GM21526 (cell line): ENCODE measurements at regions not wholly inside any gene's neighbourhood (a gene's known extent, or its start where the extent isn't known, plus 50 kb on each side); places are given as distances from the start of the nearest gene placed in this dataset.
"Not testable (repeated sequence)": the region's sequence is repeated elsewhere in the genome, so short reads cannot be mapped to it uniquely, and the experiment has no call there.

Experiments
- ATAC-seq: cut with Tn5 transposase; IDR thresholded peaks from one replicate; pipeline ENCODE4 v1.9.1; 2021; ENCODE audit warnings: moderate library complexity; ENCODE audit not compliant: unreplicated experiment, low FRiP score

DNA sequence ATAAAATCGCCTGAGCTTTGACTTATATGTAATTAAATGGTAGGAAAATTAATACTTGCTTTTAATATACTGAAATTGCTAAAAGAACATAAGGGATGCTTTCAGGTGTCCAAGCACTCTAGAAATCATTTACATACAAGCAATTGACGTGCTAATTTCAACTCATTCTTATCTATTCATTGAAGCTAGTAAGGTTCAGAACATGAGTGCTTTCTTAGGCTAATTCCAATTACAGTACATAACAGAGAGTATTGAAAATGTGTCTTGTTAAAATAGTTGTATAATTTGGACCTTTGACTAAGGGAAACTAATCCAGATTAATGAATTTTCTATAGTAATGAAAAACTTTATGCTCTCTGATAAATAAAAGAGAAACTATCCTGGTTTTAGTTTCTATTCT, 1016.4 kb upstream of the TYRP1 start:
- no peak for ATAC-seq

DNA sequence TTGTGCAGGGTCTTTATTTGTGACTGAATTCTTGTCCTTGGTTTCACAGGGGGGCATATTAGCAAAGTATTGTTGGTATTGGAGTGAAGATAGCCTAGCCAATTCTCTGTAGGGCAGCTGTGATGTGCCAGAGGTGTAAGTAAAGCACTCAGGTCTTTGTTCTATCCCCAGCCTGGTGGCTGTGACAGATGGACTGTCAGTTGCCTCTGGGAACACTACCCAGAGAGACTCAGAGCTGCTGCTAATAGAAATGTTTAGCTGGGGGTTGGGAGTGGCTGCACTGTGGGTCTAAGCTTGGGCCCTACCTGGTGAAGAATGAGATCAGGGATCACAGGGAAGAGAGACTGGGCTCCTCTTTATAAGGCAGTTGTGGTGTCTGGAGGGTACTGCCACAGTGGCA, 1006.5 kb upstream of the TYRP1 start:
- no peak for ATAC-seq

DNA sequence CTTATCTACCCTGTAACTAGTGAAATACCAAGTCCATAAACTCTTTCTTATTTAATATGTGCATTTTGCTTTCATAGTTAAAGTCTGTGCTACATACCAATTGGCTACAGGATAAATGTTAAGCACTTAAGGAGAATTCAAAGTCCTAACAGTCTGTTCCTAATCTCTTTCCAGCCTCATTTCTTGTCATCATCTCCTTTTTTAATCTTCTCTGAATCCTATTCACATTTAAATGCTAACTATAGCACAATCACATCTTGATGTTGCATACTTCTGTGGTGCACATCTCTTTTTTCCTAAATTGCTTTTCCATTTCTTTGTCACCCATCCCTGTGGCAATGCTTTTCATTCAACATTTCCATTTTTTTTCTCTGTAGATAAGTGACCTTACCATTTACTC, 996.1 kb upstream of the TYRP1 start:
- no peak for ATAC-seq

DNA sequence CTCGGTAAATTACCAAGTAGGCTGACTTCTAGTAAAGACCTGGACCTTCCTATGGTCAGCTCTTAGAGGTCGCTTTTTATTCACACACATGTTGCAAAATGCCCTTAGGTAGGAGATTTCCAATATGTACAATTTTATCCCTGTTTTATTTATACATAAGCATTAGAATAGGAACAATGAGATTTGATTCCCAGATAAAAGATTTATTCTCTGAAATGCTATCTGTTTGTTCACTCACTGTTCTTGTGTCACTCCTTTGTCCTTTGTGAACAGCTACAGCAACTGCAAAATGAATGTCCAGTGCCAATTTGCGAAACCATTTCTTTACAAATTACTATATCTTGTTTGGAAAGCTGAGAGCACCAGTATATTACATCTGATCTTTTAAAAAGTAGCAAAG, 991.5 kb upstream of the TYRP1 start:
- ATAC-seq, result no peak

DNA sequence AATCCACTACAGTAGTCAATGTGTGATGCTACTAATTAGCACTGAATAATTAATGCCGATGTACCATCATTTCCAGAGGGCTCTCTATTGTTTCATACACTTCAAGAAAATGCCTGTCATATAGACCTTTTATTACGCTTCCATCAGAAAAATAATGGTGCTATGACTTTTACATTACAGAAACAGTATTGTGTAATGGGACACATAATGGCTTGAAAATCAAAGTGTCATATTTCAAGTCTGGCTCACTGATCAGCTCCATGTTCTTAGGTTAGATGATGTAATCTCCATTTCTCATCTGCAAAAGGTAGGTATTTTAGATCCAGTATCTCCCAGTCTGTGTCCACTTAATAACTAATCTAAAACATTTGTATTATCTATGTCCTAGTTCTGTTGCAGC, 990.6 kb upstream of the TYRP1 start:
- no peak for ATAC-seq

- not testable (repeated sequence) for ATAC-seq
Observed at GRCh38 chr9:11704198-11704597, 989.0 kb upstream of the TYRP1 start.

DNA sequence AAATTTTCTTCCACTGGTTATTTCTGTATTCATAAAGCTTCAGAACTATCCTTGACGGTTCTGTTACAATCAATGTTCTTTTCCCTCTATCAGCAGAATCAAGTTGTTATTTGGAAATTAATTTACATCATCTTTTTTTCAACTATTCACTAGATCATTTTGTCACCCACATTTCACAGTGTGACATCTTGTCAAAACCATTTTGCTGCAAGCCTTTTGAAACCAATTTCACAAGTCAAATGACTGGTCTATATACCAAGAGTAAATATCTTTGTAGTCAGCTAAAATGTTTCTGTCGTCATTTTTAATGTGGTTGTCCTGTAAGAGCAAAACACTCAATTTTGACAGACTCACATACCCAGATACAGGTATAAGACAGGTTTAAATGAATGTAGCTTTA, 984.3 kb upstream of the TYRP1 start:
- no peak for ATAC-seq

GRCh38 chr9:11709567-11709966, 983.6 kb upstream of the TYRP1 start:
- ATAC-seq, result no peak

GRCh38 chr9:11713077-11713476, 980.1 kb upstream of the TYRP1 start:
- ATAC-seq, result no peak

- no peak for ATAC-seq
Observed at GRCh38 chr9:11722957-11723356, 970.2 kb upstream of the TYRP1 start.

DNA sequence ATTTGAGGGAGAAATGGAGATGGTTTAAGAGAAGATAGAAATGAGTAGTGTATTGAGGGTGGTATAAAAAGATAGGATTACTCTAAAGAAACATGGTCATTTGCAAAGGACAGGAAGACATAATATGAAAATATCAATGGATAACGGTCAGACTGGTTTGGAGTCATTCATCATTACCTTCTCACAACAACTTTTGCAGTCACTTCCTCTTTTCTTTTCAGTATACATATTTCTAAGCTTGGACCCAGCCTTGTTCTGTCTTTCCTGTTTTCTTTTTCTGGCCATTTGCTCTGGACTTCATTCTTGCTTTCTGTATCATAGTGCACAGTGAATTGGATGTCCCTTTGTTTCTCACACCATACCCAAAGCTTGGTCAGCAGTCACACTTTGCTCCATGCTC, 966.5 kb upstream of the TYRP1 start:
- ATAC-seq, result no peak

DNA sequence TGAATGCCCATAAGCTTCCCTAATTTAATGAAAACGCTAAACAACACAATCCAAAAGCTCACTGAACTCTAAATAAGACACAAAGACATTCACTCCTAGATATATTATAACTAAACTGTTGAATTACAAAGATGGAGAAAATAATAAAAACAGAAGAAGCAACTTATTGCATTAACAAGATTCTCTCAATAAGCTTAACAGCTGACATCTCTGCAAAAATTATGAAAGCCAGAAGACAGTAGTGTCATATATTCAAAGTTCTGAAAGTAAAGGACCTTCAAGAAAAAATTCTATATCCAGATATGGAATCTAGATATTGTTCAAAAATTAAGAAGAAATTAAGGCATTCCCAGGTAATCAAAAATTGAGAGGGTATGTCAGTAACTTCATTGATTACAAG, 957.8 kb upstream of the TYRP1 start:
- ATAC-seq, result no peak

DNA sequence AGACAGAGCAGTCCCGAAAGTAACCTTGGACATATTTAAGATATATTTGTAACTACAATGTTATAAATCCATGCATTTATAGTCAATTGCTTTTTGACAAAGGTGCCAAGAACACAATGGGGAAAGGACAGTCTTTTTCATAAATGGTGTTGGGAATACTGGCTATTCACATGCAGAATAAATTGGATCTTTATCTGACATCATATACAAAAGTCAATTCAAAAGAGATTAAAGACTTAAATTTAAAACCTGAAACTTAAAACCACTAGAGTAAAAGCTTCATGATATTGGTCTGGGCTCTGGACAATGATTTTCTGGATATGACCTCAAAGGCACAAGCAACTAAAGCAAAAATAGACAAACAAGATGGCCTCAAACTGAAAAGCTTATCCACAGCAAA, 950.7 kb upstream of the TYRP1 start:
- ATAC-seq, result no peak

DNA sequence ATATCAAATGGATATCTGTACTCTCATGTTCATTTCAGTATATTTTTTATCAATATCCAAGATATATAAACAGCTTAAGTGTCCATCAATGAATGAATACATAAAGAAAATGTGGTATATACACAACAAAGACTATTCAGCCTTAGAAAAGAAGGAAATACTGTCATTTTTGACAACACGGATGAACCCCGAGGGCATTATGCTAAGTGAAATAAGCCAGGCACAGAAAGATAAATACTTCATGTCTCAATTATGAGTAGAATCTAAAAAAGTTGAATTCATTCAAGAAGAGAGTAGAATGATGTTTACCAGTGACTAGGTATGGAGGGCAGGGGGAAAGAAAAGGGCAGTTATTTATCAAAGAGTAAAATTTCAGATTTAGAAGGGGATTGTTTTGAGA, 949.8 kb upstream of the TYRP1 start:
- ATAC-seq, result no peak

DNA sequence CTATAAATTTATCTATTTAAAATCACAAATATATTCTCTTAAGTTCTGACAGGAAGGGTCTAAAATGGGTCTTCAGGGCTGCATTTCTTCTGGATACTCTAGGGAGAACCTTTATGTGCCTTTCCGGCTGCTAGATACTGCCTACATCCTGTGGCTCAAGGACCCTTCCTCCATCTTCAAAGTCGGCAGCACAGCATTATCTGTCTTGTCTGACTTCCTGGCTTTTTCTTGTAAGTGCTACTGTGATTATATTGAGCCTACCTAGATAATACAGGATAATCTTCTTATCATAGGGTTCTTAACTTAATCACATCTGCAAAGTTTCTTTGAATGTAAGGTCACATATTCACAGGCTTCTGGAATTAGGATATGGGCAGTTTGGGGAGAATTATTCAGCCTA, 943.8 kb upstream of the TYRP1 start:
- ATAC-seq, result no peak

GRCh38 chr9:11755951-11756350, 937.2 kb upstream of the TYRP1 start:
- no peak for ATAC-seq

DNA sequence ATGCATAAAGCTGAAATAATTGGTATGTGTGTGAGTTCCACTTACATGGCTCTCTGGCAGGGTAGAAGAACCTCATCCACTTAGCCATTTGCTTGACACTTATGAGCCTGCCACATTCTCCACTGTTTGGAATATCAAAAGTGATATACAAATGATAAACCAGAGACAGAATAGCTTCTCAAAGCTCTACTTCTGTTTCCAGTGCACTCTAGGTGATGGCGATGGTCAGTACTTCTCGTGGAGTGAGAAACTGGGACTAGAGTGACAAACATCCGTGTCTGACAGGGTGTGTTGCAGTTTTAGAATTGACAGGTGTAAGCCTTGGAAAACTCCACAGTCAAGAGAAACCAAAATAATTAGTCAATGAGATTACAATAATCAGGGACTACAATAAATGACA, 935.8 kb upstream of the TYRP1 start:
- ATAC-seq, result no peak

DNA sequence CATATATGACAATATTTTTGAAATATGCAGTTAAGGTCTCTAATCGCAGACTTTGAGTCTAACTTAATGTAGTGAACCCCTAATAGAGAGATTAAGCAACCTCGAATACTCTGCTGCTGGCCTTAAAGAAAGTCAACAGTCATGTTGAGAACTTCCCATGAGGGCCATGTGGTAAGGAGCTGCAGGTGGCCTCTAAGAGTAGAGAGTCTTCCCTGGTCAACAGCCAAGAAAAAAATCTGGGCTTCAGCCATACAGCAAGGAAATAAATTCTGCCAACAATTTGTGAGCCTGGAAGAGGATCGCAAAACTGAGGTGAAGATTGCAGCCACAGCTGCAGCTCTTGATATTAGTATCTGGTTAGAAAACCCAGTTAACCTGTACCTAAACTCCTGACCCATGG, 935.2 kb upstream of the TYRP1 start:
- no peak for ATAC-seq

GRCh38 chr9:11779971-11780370, 913.2 kb upstream of the TYRP1 start:
- ATAC-seq, result no peak

DNA sequence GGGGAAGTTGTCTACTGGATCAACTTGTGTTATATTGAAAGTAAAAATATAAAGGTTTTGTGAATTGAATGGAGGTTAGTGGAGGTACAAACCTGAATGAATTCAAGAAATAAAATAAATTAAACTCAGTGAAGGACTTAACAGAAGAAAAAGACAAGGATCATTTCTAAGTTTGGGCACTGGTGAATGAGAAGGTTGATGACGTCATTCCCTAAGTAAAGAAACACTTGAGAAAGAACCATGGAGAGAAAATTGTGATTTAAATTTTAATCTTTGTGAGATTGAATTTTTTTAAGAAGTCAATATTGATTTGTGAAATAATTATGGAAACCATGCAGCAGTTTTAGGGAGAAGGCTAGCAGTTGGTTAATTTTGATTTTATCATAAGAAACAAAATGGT, 900.3 kb upstream of the TYRP1 start:
- no peak for ATAC-seq

GRCh38 chr9:11794984-11795383, 898.2 kb upstream of the TYRP1 start:
- no peak for ATAC-seq

DNA sequence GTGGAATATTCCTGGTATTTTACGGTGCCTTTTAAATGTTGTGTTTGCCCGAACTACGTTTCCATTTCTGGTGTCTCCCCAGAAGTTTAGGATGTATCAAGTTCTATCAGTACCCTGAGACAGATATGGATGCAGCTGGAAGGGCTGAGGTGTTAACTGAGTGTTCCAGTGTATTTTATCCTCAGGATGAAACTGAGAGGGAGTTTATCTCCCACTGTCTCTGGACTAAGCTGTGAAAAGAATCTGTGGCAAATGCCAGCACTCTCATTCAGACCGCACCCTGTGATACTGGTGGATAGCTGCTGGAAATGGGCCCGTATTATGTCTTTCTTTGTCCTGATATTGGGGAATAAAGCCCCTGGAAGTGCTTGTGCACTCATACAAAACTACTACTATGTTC, 887.2 kb upstream of the TYRP1 start:
- ATAC-seq, result no peak

DNA sequence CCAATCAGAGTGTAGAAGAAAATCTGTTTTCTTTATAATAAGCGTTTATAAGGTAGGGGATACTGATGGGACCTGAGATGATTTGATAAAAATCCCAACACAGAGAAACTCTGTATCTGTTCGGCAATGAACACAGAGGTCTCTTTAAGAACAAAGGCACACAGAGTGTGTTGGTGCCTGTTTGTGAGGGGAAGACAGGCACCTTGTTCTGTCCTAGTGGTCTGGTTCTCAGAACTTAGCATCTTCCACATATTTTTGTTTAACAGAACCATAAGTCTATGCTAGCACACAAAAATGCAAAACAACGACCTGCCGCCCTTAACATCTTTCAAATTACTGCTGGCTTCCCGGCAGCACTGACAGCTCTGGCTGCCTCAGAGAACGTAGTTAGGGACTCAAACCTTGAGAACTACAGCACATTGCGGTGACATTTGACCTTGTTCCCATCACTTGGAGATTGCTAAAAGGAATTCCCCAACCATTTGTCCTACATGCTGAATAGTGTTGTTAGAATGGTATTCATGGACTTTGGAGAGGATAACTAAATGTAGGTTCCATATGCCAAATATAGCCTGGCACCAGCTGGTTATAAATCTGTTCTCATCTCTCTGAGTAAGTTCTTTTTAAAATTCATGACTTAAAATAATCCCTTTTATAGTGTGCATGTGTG, 871.7 kb upstream of the TYRP1 start:
- no peak for ATAC-seq
